HAP-1 (cell line): ENCODE measurements at regions not wholly inside any gene's neighbourhood (a gene's known extent, or its start where the extent isn't known, plus 50 kb on each side); places are given as distances from the start of the nearest gene placed in this dataset.

ENCODE experiments used
- DNase-seq, 2 experiments: peaks; one replicate each; pipeline ENCODE4 v3.0.0-alpha.2; 2016 to 2020; ENCODE audit warnings: low spot score in 2 of 2
- H3K27me3 ChIP-seq: fragments of 250-450 bp; sonication (Bioruptor Pico); 2 replicates; pipeline ENCODE4 v1.5.1; 2020; ENCODE audit warnings: low read depth, mild to moderate bottlenecking, moderate library complexity
- H3K36me3 ChIP-seq: fragments of 250-450 bp; sonication (Bioruptor Pico); replicated peaks from 2 replicates; pipeline ENCODE4 v1.5.1; 2020; ENCODE audit warnings: mild to moderate bottlenecking
- H3K4me1 ChIP-seq: fragments of 250-450 bp; sonication (Bioruptor Pico); 2 replicates; pipeline ENCODE4 v1.5.1; 2020; ENCODE audit warnings: mild to moderate bottlenecking
- H3K4me3 ChIP-seq: fragments of 250-450 bp; sonication (Bioruptor Pico); 2 replicates; pipeline ENCODE4 v1.5.1; 2020; ENCODE audit warnings: mild to moderate bottlenecking, moderate library complexity
- H3K9me3 ChIP-seq: fragments of 250-450 bp; sonication (Bioruptor Pico); 2 replicates; pipeline ENCODE4 v1.5.1; 2020; ENCODE audit warnings: mild to moderate bottlenecking, moderate library complexity
- in situ Hi-C: fragments of 300-500 bp; cut with MboI; formaldehyde crosslinking; loops from 3 replicates; pipeline ENCODE4 v1.14.3; 2020; ENCODE audit warnings: low sequenced_read_pairs, inconsistent platforms, mixed read lengths

DNA sequence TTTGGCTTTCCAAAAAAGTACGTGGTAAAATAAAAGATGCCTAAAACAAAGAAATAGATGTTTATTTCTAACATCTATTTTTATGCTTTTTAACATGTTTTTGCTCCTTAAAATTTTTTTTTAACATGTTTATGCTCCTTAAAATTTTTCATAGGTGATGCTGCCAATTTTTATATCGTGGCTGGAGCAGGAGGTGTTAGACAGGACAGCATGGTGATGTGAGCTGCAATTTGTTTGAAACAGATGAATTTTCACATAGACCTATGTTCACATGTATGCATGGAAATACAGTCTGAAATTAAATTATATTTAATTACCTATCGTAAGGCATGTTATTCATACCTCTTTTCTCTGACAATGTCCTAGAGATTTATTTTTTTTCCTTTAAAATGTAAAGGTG, 784.8 kb downstream of the EPHA7 start:
- DNase-seq = no peak

DNA sequence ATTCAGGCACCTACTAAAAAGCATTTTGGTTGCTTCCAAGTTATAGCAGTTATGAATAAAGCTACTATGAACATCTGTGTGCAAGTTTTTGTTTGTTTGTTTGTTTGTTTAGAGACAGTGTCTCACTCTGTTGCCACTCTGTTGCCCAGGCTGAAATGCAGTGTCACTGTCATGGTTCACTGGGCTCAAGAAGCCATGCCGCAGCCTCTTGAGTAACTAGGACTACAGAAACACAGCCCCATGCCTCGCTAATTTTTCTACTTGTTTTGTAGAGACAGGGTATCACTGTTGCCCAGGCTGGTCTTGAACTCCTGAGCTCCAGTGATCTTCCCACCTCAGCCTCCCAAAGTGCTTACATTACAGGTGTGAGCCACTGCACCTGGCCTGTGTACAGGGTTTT, 795.9 kb downstream of the EPHA7 start:
- no peaks in the 10 kb centered on the region for H3K9me3 ChIP-seq
- H3K4me1 ChIP-seq = no peaks in the 10 kb centered on the region
- no peaks in the 10 kb centered on the region for H3K27me3 ChIP-seq
- H3K36me3 ChIP-seq = no peaks in the 10 kb centered on the region
- in situ Hi-C loops = no loop called here
- no peak for DNase-seq
- no peak overlapping the region for H3K4me3 ChIP-seq

More for the DNA sequence above, 784.8 kb downstream of the EPHA7 start:
- H3K4me3 ChIP-seq = no peak overlapping the region
- no peaks in the 10 kb centered on the region for H3K36me3 ChIP-seq
- H3K9me3 ChIP-seq = no peaks in the 10 kb centered on the region
- no peaks in the 10 kb centered on the region for H3K4me1 ChIP-seq
- in situ Hi-C loops = no loop called here
- H3K27me3 ChIP-seq = no peaks in the 10 kb centered on the region; the same call in none of the 2 replicates

DNA sequence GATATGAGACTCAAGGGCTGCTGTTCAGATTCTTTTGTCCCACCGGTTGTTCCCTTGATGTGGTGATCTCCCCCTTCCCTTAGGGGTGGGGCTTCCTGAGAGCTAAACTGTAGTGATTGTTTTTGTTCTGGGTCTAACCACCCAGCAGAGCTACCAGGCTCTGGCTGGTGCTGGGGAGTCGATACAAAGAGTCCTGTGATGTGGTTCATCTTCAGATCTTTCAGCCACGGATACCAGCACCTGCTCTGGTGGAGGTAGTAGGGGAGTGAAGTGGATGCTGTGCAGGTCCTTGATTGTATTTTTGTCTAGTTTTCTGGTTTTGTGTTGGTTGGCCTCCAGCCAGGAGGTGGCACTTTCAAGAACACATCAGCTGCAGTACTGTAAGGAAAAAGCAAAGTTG, 801.6 kb downstream of the EPHA7 start:
- Histone ChIP-seq H3K27me3 (no peaks in the 10 kb centered on the region), H3K4me1 (no peaks in the 10 kb centered on the region), H3K9me3 (no peaks in the 10 kb centered on the region), H3K4me3 (no peak overlapping the region), H3K36me3 (no peaks in the 10 kb centered on the region)
- in situ Hi-C loops = no loop called here
- no peak for DNase-seq

DNA sequence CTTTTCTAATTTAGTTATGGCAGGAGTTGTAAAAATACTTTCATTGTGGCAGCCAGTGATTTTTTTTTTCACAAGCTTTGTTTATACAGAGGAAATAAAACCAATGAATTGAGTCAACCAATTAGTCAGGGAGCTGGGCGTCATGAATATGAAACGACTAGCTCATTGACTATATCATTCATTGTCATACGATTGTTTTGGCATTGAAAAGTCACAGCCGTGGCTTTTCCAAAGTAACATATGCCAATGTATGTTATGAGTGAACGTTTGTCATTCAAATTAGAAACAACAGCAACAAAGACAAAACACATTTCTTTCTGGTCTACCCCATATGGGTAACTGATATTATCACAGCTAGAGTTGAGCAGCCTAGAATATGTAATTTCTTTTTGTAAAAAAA, 810.6 kb downstream of the EPHA7 start:
- no peak overlapping the region for H3K4me3 ChIP-seq
- in situ Hi-C loops = no loop called here

DNA sequence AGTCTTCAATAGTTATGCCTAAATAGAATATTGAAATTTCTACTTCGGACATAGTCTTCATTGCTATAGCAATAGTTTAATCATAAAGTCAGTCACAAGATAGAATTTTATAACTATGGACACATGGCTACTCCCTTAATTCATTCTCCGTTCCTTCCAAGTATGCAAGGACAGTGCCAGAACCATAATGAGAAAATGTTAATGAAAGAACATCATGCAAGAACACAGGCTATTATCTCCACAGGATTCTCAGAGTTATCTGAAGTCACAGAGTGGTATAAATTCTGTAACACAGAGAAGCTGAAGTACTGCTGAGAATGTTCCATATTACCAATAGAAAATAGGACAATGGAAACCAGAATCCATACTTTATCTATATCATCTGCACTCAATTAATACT, 826.2 kb downstream of the EPHA7 start:
- no peaks in the 10 kb centered on the region for H3K4me1 ChIP-seq
- DNase-seq = no peak
- in situ Hi-C loops = no loop called here
- H3K4me3 ChIP-seq = no peak overlapping the region
- no peaks in the 10 kb centered on the region for H3K27me3 ChIP-seq
- H3K9me3 ChIP-seq = no peaks in the 10 kb centered on the region
- H3K36me3 ChIP-seq = no peaks in the 10 kb centered on the region

More for the DNA sequence above, 810.6 kb downstream of the EPHA7 start:
- no peaks in the 10 kb centered on the region for H3K27me3 ChIP-seq
- no peaks in the 10 kb centered on the region for H3K36me3 ChIP-seq
- H3K4me1 ChIP-seq = no peaks in the 10 kb centered on the region; the same call in 1 of the 2 replicates
- no peaks in the 10 kb centered on the region for H3K9me3 ChIP-seq
- no peak for DNase-seq

DNA sequence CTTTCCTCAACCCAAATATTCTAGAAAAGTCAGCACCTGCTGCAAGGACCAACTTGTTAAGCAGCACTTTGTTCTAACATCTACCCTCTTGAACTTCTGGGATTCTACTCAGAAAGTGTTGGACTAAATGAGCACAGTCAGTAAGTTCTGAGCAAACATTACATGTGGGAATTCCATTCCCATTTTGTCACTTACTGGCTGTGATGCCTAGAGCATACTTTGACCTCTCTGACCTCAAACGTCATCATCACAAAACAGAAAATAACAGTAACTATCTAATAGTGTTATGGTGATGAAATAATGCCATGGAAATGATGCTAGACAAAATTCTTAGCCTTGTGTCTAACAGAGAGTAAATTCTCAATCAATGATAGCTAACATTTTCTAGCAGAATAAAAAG, 829.4 kb downstream of the EPHA7 start:
- Histone ChIP-seq H3K9me3 (no peaks in the 10 kb centered on the region), H3K27me3 (no peaks in the 10 kb centered on the region), H3K36me3 (no peaks in the 10 kb centered on the region), H3K4me1 (no peaks in the 10 kb centered on the region), H3K4me3 (no peak overlapping the region)
- no peak for DNase-seq
- in situ Hi-C loops = no loop called here

DNA sequence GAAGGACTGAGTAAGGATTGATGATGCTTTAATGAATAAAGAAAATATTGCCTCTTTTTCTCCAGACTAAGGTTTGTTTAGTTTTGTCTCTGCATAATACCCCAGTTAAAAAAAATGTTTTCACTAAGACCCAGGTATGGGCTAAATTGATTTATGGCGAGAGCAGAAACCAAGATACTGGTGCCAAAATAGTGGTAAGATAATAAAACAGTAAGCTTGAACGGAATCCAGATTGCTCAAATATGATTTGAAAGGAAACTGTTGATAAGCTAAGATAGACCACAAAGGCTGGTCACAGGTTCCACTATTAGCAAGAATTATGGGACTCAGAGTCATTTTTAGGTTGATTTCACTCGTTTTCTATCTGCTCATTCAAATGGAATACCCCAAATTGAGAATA, 831.2 kb downstream of the EPHA7 start:
- no peaks in the 10 kb centered on the region for H3K27me3 ChIP-seq
- H3K36me3 ChIP-seq = no peaks in the 10 kb centered on the region
- H3K9me3 ChIP-seq = no peaks in the 10 kb centered on the region
- H3K4me1 ChIP-seq = no peaks in the 10 kb centered on the region
- DNase-seq = no peak
- in situ Hi-C loops = no loop called here
- no peak overlapping the region for H3K4me3 ChIP-seq

DNA sequence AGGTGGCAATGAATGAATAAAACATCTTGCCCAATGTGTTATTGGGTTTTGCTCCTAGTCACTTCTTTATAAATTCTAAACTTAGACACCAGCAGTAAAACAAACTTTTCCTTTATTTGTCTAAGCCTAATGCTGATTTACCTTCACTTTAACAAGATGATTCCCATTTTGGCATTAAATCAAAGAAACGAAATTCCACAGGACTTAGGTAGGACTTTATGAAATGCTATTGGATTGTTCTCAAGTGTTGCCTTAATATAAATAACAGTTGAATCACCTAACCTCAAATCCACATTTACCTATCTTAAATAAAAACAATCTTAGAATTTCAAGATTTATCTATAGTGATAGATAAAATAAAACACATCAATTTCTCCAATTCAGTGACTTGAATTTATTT, 831.8 kb downstream of the EPHA7 start:
- Histone ChIP-seq H3K36me3 (no peaks in the 10 kb centered on the region), H3K27me3 (no peaks in the 10 kb centered on the region), H3K4me1 (no peaks in the 10 kb centered on the region), H3K4me3 (no peak overlapping the region), H3K9me3 (no peaks in the 10 kb centered on the region)
- DNase-seq = no peak
- in situ Hi-C loops = no loop called here

DNA sequence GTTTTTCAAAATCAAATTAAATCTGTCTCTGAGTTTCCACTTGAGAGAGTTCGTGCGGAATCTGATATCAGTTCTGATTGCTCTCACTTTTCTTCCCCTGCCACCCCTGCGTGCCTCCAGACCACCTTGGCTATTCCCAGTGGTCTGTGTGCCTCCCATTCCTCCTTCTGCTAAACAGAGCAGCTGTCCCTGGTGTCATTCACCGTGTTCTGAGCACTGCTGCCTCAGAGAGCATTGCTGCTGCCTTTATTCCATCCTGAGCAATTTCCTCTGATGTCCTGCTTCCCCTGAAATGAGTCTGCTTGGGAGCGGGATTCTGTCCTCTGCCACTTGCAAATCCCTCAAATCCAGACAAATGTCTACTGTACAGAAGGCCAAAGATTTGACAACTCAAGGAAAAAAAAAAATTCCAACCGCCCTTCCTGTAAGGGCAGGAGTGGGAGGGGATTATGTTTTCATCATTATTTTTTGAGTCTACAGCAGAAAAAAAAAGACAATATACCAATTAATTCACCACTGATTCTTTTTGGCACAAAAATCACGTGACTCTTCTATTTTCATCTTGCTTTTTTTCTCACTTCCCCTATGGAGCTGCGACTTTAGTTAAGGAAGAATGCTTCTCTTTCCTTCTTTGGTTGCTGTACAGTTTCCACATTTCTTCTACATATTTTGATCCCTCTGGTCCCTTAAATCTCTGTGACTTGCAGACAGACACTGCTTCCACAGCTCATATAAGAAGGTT, 833.0 kb downstream of the EPHA7 start:
- Histone ChIP-seq H3K36me3 (no peaks in the 10 kb centered on the region), H3K9me3 (no peaks in the 10 kb centered on the region), H3K4me1 (no peaks in the 10 kb centered on the region), H3K4me3 (no peak overlapping the region), H3K27me3 (no peaks in the 10 kb centered on the region)
- in situ Hi-C loops = no loop called here
- no peak for DNase-seq

DNA sequence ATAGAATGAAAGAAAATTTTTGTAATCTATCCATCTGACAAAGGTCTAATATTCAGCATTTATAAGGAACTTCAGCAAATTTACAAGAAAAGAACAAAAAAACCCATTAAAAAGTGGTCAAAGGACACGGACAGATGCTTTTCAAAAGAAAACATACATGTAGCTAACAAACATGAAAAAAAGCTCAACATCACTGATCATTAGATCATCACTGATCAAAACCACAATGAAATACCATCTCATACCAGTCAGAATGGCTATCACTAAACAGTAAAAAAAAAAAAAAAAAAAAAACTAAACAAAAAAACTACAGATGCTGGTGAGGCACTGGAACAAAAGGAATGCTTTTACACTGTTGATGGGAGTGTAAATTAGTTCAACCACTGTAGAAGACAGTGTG, 837.1 kb downstream of the EPHA7 start:
- Histone ChIP-seq H3K4me1 (no peaks in the 10 kb centered on the region), H3K27me3 (no peaks in the 10 kb centered on the region), H3K4me3 (no peak overlapping the region), H3K36me3 (no peaks in the 10 kb centered on the region), H3K9me3 (no peaks in the 10 kb centered on the region)
- in situ Hi-C loops = no loop called here
- no peak for DNase-seq

DNA sequence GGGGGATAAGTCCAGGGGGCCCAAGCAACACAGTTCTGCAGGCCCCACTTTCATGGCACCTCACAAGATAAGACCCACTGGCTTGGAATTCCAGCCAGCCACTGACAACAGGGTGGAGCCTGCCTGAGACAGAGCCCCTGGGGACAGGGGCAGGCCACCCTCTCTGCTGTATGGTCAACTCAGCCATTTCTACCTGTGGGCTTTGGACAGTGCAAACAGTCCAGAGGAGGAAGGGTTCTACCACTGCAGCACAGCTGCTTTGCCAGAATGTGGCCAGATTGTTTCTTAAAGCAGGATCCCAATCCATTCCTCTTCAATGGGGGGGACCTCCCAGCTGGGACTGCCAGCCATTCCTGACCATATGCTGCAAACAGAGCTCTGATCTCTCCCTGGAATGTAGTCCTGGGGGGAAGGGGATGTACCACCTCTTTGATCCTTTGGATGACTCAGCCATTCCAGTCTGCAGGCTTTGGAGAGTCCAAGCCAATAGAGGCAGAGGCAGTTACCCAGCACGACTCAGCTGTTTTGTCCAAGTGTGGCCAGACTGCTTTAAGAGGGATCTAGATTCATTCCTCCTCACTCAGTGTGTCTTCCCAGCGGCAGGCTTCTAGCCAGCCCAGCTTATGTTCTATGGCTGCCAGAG, 842.2 kb downstream of the EPHA7 start:
- Histone ChIP-seq H3K4me1 (no peaks in the 10 kb centered on the region), H3K9me3 (no peaks in the 10 kb centered on the region), H3K4me3 (no peak overlapping the region), H3K36me3 (no peaks in the 10 kb centered on the region), H3K27me3 (no peaks in the 10 kb centered on the region)
- in situ Hi-C loops = no loop called here
- DNase-seq = no peak

DNA sequence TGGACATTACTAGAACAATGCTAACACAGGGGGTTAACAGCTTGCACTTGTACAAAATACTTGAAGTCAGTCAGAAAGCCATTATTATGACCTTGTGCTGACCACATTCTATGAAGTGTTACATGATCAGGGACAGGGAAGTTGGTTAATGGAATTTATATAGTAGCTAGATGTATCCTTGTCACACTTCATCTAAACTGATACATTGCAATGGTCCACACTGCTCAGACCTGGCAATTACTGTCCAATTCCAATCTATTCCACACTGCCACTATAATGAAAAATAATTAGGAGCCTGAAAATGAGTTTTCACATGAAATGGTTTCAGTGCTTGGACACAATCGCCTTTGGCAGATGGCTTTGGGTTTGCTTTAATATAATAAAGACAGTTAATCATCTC, 850.8 kb downstream of the EPHA7 start:
- Histone ChIP-seq H3K36me3 (no peaks in the 10 kb centered on the region), H3K27me3 (peaks cover 2% of the 10 kb centered on the region; the same call in 1 of the 2 replicates), H3K9me3 (no peaks in the 10 kb centered on the region), H3K4me1 (no peaks in the 10 kb centered on the region), H3K4me3 (no peak overlapping the region)
- no peak for DNase-seq
- in situ Hi-C loops = no loop called here

DNA sequence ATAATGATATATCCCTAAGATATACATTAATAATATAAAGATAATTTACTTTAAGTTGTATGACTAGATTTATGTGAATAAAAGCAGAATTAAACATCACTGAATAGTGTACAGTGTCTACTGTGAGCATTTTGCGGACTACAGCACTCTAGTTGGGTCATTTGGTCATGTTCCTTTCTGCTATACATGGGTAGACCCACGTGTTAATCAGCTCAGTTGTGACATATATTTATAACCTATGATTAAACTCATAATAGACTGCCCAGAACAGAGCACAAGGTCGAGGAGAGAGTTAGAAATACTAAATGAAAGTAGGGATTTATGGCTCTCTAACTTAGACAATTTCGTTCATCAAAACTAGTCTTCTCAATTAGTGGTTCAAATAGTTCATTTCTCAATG, 852.7 kb downstream of the EPHA7 start:
- H3K4me3 ChIP-seq = no peak overlapping the region
- H3K27me3 ChIP-seq = peaks cover 2% of the 10 kb centered on the region; the same call in 1 of the 2 replicates
- no peaks in the 10 kb centered on the region for H3K4me1 ChIP-seq
- DNase-seq = no peak
- no peaks in the 10 kb centered on the region for H3K9me3 ChIP-seq
- in situ Hi-C loops = no loop called here
- no peaks in the 10 kb centered on the region for H3K36me3 ChIP-seq

DNA sequence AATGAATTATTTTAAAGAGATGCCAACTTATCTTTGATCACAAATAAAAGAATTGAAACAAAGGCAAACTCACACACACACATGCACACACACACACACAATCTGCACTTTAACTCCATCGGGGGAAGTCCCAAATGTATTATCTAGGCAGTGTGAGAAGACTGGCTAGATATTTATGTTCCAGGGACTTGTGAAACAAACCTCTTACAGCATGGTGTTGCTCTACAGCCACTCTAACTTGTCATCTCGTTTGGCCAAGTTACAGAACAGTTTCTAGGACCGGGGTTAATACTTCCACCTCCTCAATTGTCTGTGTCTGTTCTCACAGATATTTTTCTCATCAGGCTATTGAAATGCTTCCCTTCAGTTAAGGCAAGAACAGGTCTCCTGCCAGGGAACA, 855.0 kb downstream of the EPHA7 start:
- Histone ChIP-seq H3K9me3 (no peaks in the 10 kb centered on the region), H3K36me3 (no peaks in the 10 kb centered on the region), H3K27me3 (peaks cover 2% of the 10 kb centered on the region; the same call in 1 of the 2 replicates), H3K4me3 (no peak overlapping the region), H3K4me1 (no peaks in the 10 kb centered on the region)
- in situ Hi-C loops = no loop called here
- no peak for DNase-seq
